ENCODE measurements at regions not wholly inside any gene's neighbourhood (a gene's known extent, or its start where the extent isn't known, plus 50 kb on each side); places are given as distances from the start of the nearest gene placed in this dataset.

DNA sequence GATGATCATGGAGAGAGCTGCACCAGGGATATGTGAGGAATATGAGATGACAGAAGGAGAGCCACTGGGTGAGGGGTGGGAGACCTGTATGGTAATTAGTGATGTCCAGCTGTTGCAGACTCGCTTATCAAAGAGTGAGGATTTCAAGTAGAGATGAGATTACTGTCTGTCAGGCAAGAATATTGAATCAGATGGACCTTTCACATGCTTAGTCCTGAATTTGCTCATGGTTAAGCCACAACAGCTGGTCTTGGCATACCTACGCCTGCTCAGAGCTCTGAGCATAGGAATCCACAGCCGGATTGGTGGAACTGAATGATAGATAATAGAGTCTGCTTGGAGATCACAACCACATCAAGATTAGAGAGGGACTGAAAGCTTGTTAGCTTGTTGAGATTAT lies 115.2 kb upstream of the ARHGAP5 start:
- Histone ChIP-seq H3K36me3 (ENCODE audit: insufficient read depth, low read length) (no peaks in the 10 kb centered on the region), H3K4me3 (ENCODE audit: low read length) (no peak overlapping the region), H3K9me3 (ENCODE audit: control insufficient read depth in 1 of 2, insufficient read depth in 1 of 2, low read length in 2 of 2) (no peaks in the 10 kb centered on the region), H3K27ac (ENCODE audit: low read depth in 1 of 2, low read length in 2 of 2) (no peak overlapping the region), H3K27me3 (ENCODE audit: control insufficient read depth in 1 of 2, insufficient read depth in 2 of 2, low read length in 2 of 2) (no peaks in the 10 kb centered on the region), H3K4me1 (ENCODE audit: insufficient read depth, low read length) (peaks cover 5% of the 10 kb centered on the region)
- ChIA-PET POLR2A (interaction anchor here (1.1 kb wide), 1 partner anchor 9 kb away, joined by 3 read pairs; no protein-coding TSS in a partner anchor), CTCF (no interaction called here)
- no peak overlapping the region for H3K4me3 Mint-ChIP-seq
- intact Hi-C loops (cut with DNase I, micrococcal nuclease): no loop called here
- no peaks in the 10 kb centered on the region for H3K4me1 Mint-ChIP-seq (ENCODE audit: low read depth)
- ATAC-seq (ENCODE audit: poor library complexity): no peak
- peaks cover under 1% of the 10 kb centered on the region for H3K27me3 Mint-ChIP-seq
- H3K9me3 Mint-ChIP-seq: no peaks in the 10 kb centered on the region
- H3K36me3 Mint-ChIP-seq (ENCODE audit: low read depth): no peaks in the 10 kb centered on the region
- TF ChIP-seq, protein P1, sequence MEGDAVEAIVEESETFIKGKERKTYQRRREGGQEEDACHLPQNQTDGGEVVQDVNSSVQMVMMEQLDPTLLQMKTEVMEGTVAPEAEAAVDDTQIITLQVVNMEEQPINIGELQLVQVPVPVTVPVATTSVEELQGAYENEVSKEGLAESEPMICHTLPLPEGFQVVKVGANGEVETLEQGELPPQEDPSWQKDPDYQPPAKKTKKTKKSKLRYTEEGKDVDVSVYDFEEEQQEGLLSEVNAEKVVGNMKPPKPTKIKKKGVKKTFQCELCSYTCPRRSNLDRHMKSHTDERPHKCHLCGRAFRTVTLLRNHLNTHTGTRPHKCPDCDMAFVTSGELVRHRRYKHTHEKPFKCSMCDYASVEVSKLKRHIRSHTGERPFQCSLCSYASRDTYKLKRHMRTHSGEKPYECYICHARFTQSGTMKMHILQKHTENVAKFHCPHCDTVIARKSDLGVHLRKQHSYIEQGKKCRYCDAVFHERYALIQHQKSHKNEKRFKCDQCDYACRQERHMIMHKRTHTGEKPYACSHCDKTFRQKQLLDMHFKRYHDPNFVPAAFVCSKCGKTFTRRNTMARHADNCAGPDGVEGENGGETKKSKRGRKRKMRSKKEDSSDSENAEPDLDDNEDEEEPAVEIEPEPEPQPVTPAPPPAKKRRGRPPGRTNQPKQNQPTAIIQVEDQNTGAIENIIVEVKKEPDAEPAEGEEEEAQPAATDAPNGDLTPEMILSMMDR (IDR thresholded peaks at IDR 0.05): no peak
- no peak overlapping the region for H3K27ac Mint-ChIP-seq
- no peak for DNase-seq

DNA sequence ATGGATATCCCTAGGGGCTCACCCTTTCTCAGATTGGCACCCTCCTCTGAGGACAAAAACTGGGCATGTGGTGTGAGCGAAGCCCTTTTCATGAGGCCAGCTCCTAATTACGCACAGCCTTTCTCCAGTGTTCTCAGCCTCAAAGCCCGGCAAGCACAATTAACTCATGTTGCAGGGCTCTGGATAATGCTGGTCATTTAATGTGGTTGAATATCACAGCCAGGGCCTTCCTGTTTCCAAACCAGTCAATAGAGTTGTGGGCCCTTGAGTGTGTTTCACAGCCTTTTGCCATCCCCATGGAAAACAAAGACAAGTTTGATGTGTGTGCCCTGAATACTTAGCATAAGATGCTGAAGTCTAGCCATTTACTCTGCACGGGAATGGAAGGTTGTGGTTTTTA lies 114.2 kb upstream of the ARHGAP5 start:
- intact Hi-C loops (cut with DNase I, micrococcal nuclease): no loop called here
- H3K27ac Mint-ChIP-seq: no peak overlapping the region
- CTCF ChIA-PET: no interaction called here
- Histone ChIP-seq H3K4me1 (ENCODE audit: insufficient read depth, low read length) (peaks cover 5% of the 10 kb centered on the region), H3K4me3 (ENCODE audit: low read length) (no peak overlapping the region), H3K27me3 (ENCODE audit: control insufficient read depth in 1 of 2, insufficient read depth in 2 of 2, low read length in 2 of 2) (no peaks in the 10 kb centered on the region), H3K36me3 (ENCODE audit: insufficient read depth, low read length) (no peaks in the 10 kb centered on the region), H3K27ac (ENCODE audit: low read depth in 1 of 2, low read length in 2 of 2) (no peak overlapping the region), H3K9me3 (ENCODE audit: control insufficient read depth in 1 of 2, insufficient read depth in 1 of 2, low read length in 2 of 2) (no peaks in the 10 kb centered on the region)
- H3K4me3 Mint-ChIP-seq: no peak overlapping the region
- POLR2A ChIA-PET: no interaction called here
- DNase-seq (no peak), ATAC-seq (ENCODE audit: poor library complexity) (no peak)
- H3K27me3 Mint-ChIP-seq: no peaks in the 10 kb centered on the region
- TF ChIP-seq, protein P1 (IDR thresholded peaks at IDR 0.05): no peak
- H3K9me3 Mint-ChIP-seq: no peaks in the 10 kb centered on the region
- H3K36me3 Mint-ChIP-seq (ENCODE audit: low read depth): no peaks in the 10 kb centered on the region
- no peaks in the 10 kb centered on the region for H3K4me1 Mint-ChIP-seq (ENCODE audit: low read depth)

DNA sequence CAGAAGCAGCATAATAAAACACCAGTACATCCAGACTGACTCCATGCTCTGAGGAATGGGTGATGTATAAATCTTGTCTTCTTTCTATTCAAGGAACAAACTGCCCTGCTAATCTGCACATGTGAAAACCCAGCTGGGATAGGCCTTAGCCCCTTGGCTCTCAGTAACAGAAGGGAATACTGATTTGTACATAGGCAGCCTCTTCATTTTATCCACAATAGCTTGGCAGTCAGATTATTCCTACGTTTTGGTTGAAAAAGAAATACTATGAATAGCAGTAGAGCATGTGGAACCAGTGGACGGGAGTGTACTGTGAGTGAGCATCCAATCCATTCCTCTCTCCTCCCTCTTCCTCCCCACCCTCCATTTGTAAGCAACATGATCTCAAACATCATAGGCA lies 113.5 kb upstream of the ARHGAP5 start:
- Histone ChIP-seq H3K9me3 (ENCODE audit: control insufficient read depth in 1 of 2, insufficient read depth in 1 of 2, low read length in 2 of 2) (no peaks in the 10 kb centered on the region), H3K27me3 (ENCODE audit: control insufficient read depth in 1 of 2, insufficient read depth in 2 of 2, low read length in 2 of 2) (no peaks in the 10 kb centered on the region), H3K27ac (ENCODE audit: low read depth in 1 of 2, low read length in 2 of 2) (no peak overlapping the region), H3K36me3 (ENCODE audit: insufficient read depth, low read length) (no peaks in the 10 kb centered on the region), H3K4me1 (ENCODE audit: insufficient read depth, low read length) (peaks cover 5% of the 10 kb centered on the region), H3K4me3 (ENCODE audit: low read length) (no peak overlapping the region)
- CTCF ChIA-PET: no interaction called here
- POLR2A ChIA-PET: no interaction called here
- no peaks in the 10 kb centered on the region for H3K36me3 Mint-ChIP-seq (ENCODE audit: low read depth)
- intact Hi-C loops (cut with DNase I, micrococcal nuclease): no loop called here
- H3K27me3 Mint-ChIP-seq: no peaks in the 10 kb centered on the region
- no peak for DNase-seq
- no peaks in the 10 kb centered on the region for H3K4me1 Mint-ChIP-seq (ENCODE audit: low read depth)
- no peak overlapping the region for H3K27ac Mint-ChIP-seq
- no peak overlapping the region for H3K4me3 Mint-ChIP-seq
- H3K9me3 Mint-ChIP-seq: no peaks in the 10 kb centered on the region
- no peak for ATAC-seq (ENCODE audit: poor library complexity)
- TF ChIP-seq, protein P1 (IDR thresholded peaks at IDR 0.05): no peak

Measured in CD4-positive, alpha-beta T cell (primary cell).